H1 (cell line): ENCODE measurements at regions not wholly inside any gene's neighbourhood (a gene's known extent, or its start where the extent isn't known, plus 50 kb on each side); places are given as distances from the start of the nearest gene placed in this dataset.

ENCODE experiments used
- POU5F1 ChIP-seq: IDR thresholded peaks from 2 replicates; pipeline ENCODE4 v1.6.1; 2011; ENCODE audit warnings: low read depth, mild to moderate bottlenecking, low read length, moderate library complexity
- SIN3A ChIP-seq, 2 experiments: IDR thresholded peaks in 1 of 2; conservative IDR thresholded peaks in 1 of 2; 2 replicates each; pipeline ENCODE4 v1.6.1; 2011 to 2012; ENCODE audit warnings: low read length in 2 of 2, improper control_type of control experiment in 1 of 2, low read depth in 1 of 2, mild to moderate bottlenecking in 1 of 2
- SP1 ChIP-seq: IDR thresholded peaks from 2 replicates; pipeline ENCODE4 v1.6.1; 2011; ENCODE audit warnings: low read depth, low read length
- TEAD4 ChIP-seq: IDR thresholded peaks from 2 replicates; pipeline ENCODE4 v1.6.1; 2012; ENCODE audit warnings: low read depth, low read length, inconsistent platforms, mixed read lengths
- ZNF274 ChIP-seq: IDR thresholded peaks from 2 replicates; pipeline ENCODE4 v1.7.0; 2012; ENCODE audit warnings: low read length, borderline replicate concordance; ENCODE audit errors: extremely low read depth

DNA sequence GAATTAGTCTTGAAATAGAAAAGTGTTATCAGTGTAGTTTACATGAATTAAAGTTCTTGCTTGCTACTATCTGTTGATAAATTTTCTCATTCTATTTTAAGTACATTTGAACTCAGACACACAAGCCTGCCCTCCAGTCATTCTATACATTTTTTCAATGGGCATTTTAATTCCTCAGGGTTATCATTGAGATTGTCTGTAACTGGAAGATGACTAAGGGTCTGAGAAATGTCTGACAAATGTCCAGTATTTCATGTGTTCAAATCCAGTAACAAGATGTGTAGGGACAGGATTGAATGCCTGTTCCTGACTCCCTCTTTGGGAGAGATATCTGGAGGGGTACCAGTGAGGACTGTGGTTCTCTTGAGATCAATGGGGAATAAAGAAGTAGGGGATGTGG is 223.9 kb upstream of the ADAMTSL1 start (continued):
- TF ChIP-seq SP1 (no peak), SIN3A (conservative IDR thresholded peaks at IDR 0.05 in 1 of 2, IDR thresholded peaks at IDR 0.05 in 1 of 2; ENCODE audit: low read depth in 1 of 2, low read length in 2 of 2) (no peak), ZNF274 (no peak), TEAD4 (no peak), POU5F1 (no peak)
